ENCODE measurements at regions not wholly inside any gene's neighbourhood (a gene's known extent, or its start where the extent isn't known, plus 50 kb on each side); places are given as distances from the start of the nearest gene placed in this dataset.
A peak's percentile ranks its signal among the peaks of the same experiment; 100 is the strongest.

DNA sequence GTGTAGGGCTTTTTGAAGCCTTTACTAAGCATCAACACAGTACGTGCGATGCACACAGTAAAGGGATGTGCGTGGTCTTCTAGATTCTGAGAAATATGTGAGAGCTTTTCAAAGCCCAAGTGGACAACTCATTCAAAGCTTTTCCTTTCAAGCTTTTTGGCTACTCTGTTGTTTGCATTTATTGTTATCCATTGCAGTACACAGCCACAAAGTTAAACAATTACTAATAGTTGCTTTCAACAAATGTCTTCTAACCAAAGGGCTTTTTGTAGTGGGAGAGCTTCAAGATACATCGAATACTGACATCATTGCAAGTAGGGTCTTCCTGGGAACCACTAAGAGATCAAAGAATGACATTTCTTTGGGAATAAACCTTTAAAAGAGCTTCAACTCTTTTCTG lies 97.9 kb upstream of the ETV3 start:
- Histone ChIP-seq H3K9ac (ENCODE audit: low read length) (no peak overlapping the region), H3K27ac (ENCODE audit: low read length) (no peak overlapping the region), H3K4me1 (ENCODE audit: low read length) (peaks cover 14% of the 10 kb centered on the region), H3K36me3 (replicated peaks; ENCODE audit: low read depth, low read length) (no peaks in the 10 kb centered on the region), H3K79me2 (ENCODE audit: low read length) (no peaks in the 10 kb centered on the region), H3K9me3 (ENCODE audit: insufficient read depth, low read length) (no peaks in the 10 kb centered on the region), H3K4me2 (ENCODE audit: low read length) (no peak overlapping the region), H2AFZ (ENCODE audit: low read depth, low read length) (no peak overlapping the region), H4K20me1 (ENCODE audit: insufficient read depth, low read length) (no peaks in the 10 kb centered on the region), H3K27me3 (ENCODE audit: low read depth, low read length) (peaks cover 30% of the 10 kb centered on the region), H3K4me3 (ENCODE audit: low read length) (no peak overlapping the region)
- no peak for TF ChIP-seq EZH2phosphoT487 (IDR thresholded peaks at IDR 0.05; ENCODE audit: low read depth)
- TF ChIP-seq, protein P1, sequence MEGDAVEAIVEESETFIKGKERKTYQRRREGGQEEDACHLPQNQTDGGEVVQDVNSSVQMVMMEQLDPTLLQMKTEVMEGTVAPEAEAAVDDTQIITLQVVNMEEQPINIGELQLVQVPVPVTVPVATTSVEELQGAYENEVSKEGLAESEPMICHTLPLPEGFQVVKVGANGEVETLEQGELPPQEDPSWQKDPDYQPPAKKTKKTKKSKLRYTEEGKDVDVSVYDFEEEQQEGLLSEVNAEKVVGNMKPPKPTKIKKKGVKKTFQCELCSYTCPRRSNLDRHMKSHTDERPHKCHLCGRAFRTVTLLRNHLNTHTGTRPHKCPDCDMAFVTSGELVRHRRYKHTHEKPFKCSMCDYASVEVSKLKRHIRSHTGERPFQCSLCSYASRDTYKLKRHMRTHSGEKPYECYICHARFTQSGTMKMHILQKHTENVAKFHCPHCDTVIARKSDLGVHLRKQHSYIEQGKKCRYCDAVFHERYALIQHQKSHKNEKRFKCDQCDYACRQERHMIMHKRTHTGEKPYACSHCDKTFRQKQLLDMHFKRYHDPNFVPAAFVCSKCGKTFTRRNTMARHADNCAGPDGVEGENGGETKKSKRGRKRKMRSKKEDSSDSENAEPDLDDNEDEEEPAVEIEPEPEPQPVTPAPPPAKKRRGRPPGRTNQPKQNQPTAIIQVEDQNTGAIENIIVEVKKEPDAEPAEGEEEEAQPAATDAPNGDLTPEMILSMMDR (IDR thresholded peaks at IDR 0.05; ENCODE audit: low read depth, low read length) = no peak

DNA sequence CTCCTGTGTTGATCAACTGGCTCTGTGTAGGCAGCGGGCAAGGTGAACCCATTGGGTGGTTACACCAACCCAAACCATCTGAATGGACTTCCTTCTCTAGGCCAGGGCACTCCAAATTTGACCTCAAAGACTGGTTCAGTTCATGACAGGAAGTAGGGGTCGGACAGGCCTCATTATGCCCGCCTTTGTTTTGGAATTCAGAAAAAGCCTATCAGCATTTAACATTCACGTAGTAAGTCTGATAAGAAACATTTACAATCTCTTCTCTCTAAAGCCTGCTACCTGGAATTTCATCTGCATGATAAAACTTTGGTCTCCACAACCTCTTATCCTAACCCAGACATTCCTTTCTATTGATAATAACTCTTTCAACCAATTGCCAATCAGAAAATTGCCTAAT lies 97.1 kb upstream of the ETV3 start:
- Histone ChIP-seq H3K4me1 (ENCODE audit: low read length) (peaks cover 14% of the 10 kb centered on the region), H3K4me2 (ENCODE audit: low read length) (no peak overlapping the region), H3K36me3 (replicated peaks; ENCODE audit: low read depth, low read length) (no peaks in the 10 kb centered on the region), H3K27me3 (ENCODE audit: low read depth, low read length) (peaks cover 30% of the 10 kb centered on the region), H3K27ac (ENCODE audit: low read length) (no peak overlapping the region), H3K9me3 (ENCODE audit: insufficient read depth, low read length) (no peaks in the 10 kb centered on the region), H3K9ac (ENCODE audit: low read length) (no peak overlapping the region), H3K4me3 (ENCODE audit: low read length) (no peak overlapping the region), H4K20me1 (ENCODE audit: insufficient read depth, low read length) (no peaks in the 10 kb centered on the region), H3K79me2 (ENCODE audit: low read length) (no peaks in the 10 kb centered on the region), H2AFZ (ENCODE audit: low read depth, low read length) (no peak overlapping the region)
- TF ChIP-seq EZH2phosphoT487 (IDR thresholded peaks at IDR 0.05; ENCODE audit: low read depth) = no peak
- TF ChIP-seq, protein P1 (IDR thresholded peaks at IDR 0.05; ENCODE audit: low read depth, low read length) = no peak

DNA sequence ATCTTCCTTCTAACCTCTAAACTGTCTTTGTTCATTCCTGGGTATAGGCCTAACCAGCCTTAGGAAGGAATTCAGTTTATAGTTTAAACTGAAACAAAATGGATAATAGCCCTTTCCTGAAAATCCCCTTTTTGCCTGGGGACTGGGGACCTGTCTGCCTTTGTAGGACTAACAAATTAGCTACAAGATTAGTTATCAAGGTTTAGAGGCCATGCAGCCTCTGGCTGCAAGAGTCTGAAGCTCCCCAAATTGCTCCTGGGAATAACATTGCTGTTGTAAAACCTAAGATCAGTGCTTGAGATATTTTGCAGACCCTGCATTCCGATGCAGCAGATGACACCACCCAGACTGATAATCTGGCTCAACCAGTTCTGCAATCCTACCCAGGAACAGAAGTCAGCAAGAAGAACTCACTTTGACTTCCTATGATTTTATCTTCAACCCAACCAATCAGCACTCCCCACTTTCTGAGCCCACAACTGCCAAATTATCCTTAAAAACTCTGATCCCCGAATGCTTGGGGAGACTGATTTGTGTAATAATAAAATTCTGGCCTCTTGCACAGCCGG lies 96.6 kb upstream of the ETV3 start:
- H3K4me2 ChIP-seq (ENCODE audit: low read length) = no peak overlapping the region
- no peak overlapping the region for H2AFZ ChIP-seq (ENCODE audit: low read depth, low read length)
- no peak overlapping the region for H3K27ac ChIP-seq (ENCODE audit: low read length)
- H3K4me1 ChIP-seq (ENCODE audit: low read length) = peaks cover 14% of the 10 kb centered on the region
- no peak for TF ChIP-seq EZH2phosphoT487 (IDR thresholded peaks at IDR 0.05; ENCODE audit: low read depth)
- TF ChIP-seq, protein P1 (IDR thresholded peaks at IDR 0.05; ENCODE audit: low read depth, low read length) = no peak
- H3K9me3 ChIP-seq (ENCODE audit: insufficient read depth, low read length) = no peaks in the 10 kb centered on the region
- H3K4me3 ChIP-seq (ENCODE audit: low read length) = no peak overlapping the region
- no peaks in the 10 kb centered on the region for H3K79me2 ChIP-seq (ENCODE audit: low read length)
- no peaks in the 10 kb centered on the region for H3K36me3 ChIP-seq (replicated peaks; ENCODE audit: low read depth, low read length)
- no peak overlapping the region for H3K9ac ChIP-seq (ENCODE audit: low read length)
- no peaks in the 10 kb centered on the region for H4K20me1 ChIP-seq (ENCODE audit: insufficient read depth, low read length)
- peaks cover 29% of the 10 kb centered on the region for H3K27me3 ChIP-seq (ENCODE audit: low read depth, low read length)

DNA sequence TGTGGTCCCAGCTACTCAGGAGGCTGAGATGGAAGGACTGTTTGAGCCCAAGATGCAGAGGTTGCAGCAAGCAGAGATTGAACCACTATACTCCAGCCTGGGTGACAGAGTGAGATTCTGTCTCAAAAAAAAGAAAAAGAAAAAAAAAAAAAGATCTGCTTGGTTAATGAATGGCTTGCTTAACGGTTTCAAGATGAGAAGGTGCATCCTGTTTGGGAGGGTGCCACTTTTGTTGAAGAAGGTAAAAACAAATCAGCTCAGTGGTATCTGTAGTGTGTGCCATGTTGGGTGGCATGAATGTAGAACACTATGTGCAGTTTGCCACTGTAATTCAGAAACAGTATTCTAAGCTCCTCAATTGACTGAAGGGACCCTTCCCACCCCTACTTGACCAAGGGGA lies 94.9 kb upstream of the ETV3 start:
- no peaks in the 10 kb centered on the region for H3K9me3 ChIP-seq (ENCODE audit: insufficient read depth, low read length)
- H3K36me3 ChIP-seq (replicated peaks; ENCODE audit: low read depth, low read length) = no peaks in the 10 kb centered on the region
- H3K79me2 ChIP-seq (ENCODE audit: low read length) = no peaks in the 10 kb centered on the region
- peaks cover 20% of the 10 kb centered on the region for H3K27me3 ChIP-seq (ENCODE audit: low read depth, low read length)
- no peak for TF ChIP-seq EZH2phosphoT487 (IDR thresholded peaks at IDR 0.05; ENCODE audit: low read depth)
- TF ChIP-seq, protein P1 (IDR thresholded peaks at IDR 0.05; ENCODE audit: low read depth, low read length) = no peak
- no peak overlapping the region for H3K9ac ChIP-seq (ENCODE audit: low read length)
- peak overlapping the region; percentile 48 for H3K4me2 ChIP-seq (ENCODE audit: low read length)
- H3K27ac ChIP-seq (ENCODE audit: low read length) = no peak overlapping the region
- peak overlapping the region; percentile 38; the same call in 1 of the 2 replicates for H2AFZ ChIP-seq (ENCODE audit: low read depth, low read length)
- 0 out of 2 replicates have a peak overlapping the region, but pooled peaks have one; percentile 12 for H3K4me3 ChIP-seq (ENCODE audit: low read length)
- H3K4me1 ChIP-seq (ENCODE audit: low read length) = peaks cover 14% of the 10 kb centered on the region
- H4K20me1 ChIP-seq (ENCODE audit: insufficient read depth, low read length) = no peaks in the 10 kb centered on the region

Measured in OCI-LY3 (cell line).